Psoas muscle (tissue), 7 donors: ENCODE measurements at regions not wholly inside any gene's neighbourhood (a gene's known extent, or its start where the extent isn't known, plus 50 kb on each side); places are given as distances from the start of the nearest gene placed in this dataset.

Experiments used
- ATAC-seq, 4 donors: fragments of 200-7000 bp; cut with Tn5 transposase; one replicate each; pipeline ENCODE4 v1.9.1; 2020; ENCODE audit warnings: moderate library complexity in 3 of 4, mild to moderate bottlenecking in 2 of 4
- DNase-seq, 2 donors: peaks; one replicate each; pipeline ENCODE4 v3.0.0-alpha.2; 2020
- H3K27ac ChIP-seq: fragments of 200-600 bp; one replicate; pipeline ENCODE4 v1.8.0; 2022
- H3K27me3 ChIP-seq, 3 donors: fragments of 200-600 bp in 1 of 3; one replicate each; pipeline versions ENCODE4 v1.6.1 to v1.8.0; 2013 to 2022; ENCODE audit warnings: low read length in 2 of 3, mild to moderate bottlenecking in 2 of 3, moderate library complexity in 1 of 3; ENCODE audit not compliant: insufficient read depth in 3 of 3
- H3K36me3 ChIP-seq, 2 donors: fragments of 200-600 bp in 1 of 2; one replicate each; pipeline versions ENCODE4 v1.6.1 to v1.8.0; 2013 to 2022; ENCODE audit warnings: low read depth in 1 of 2, mild to moderate bottlenecking in 1 of 2, moderate library complexity in 1 of 2; ENCODE audit not compliant: insufficient read depth in 1 of 2
- H3K4me1 ChIP-seq: fragments of 200-600 bp; one replicate; pipeline ENCODE4 v1.8.0; 2022
- H3K4me3 ChIP-seq: fragments of 200-600 bp; one replicate; pipeline ENCODE4 v1.8.0; 2022; ENCODE audit warnings: mild to moderate bottlenecking
- H3K9me3 ChIP-seq: fragments of 200-600 bp; one replicate; pipeline ENCODE4 v1.8.0; 2022
- WGBS, 3 donors: extraction: QIAGEN DNeasy Blood & Tissue Kit; methylation state at CpG; one replicate each; pipeline versions ENCODE4 v1.1.6 to v1.1.7; 2013; 5-methylcytosine and 5-hydroxymethylcytosine counted together
- intact Hi-C, 2 donors: fragments of 100-400 bp; cut with DNase I; formaldehyde crosslinking; loops; one replicate each; pipeline versions ENCODE4 v1.11.0 to v1.14.2; 2022
- TF ChIP-seq, protein P1 (sequence below): fragments of 200-600 bp; IDR thresholded peaks from one replicate; pipeline ENCODE4 v1.8.0; 2022; ENCODE audit warnings: antibody characterized with exemption
- donor health status: healthy with polysubstance abuse.
- donor health status: DM: no; HTN: no; CAD: no; lungs with moderate emphysema.
- donor health status: Bipolar disorder and iron deficiency.
- donor health status: healthy.
- donor health status: DM: yes; HTN: yes; CAD: no.
- donor health status: DM: no; HTN: no; CAD: no.
- donor health status: DM: yes; HTN: yes; CAD: no.

DNA sequence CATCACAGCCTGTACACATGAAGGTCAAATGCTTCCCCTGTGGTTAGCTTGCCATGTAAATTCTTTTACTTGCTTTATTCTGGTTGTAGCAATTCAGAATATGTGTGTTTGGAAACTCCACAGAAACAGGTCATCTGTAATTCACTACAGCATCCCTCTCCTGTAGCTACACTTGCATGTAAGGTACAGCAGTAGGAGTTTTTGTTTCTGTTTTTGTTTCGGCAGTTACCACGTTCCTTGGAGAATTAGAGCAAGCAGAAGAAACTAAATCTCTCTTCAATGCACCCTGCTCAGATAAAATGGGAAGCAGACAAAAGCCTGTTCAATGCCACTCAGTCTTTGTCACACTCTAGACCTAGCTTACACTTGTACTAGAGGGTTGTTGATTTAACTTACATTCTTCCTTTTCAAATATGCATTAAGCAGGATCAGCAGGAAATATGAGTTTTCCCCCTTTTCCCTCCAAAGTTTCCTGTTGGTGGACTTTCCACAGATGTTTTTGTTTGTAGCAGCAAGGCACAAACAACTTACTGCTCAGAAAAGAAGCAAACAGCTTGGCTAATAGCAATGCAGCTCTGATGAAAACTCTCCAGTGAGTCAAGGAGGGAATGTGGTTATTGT lies 80.9 kb downstream of the YIPF5 start:
- Histone ChIP-seq H3K27me3 (no peaks in the 10 kb centered on the region), H3K9me3 (no peaks in the 10 kb centered on the region), H3K36me3 (no peaks in the 10 kb centered on the region), H3K4me3 (no peak overlapping the region), H3K4me1 (peaks cover 6% of the 10 kb centered on the region), H3K27ac (no peak overlapping the region)
- WGBS, 3 donors: 13 to 32% (median 17%) methylated on average over 2 of the region's 2 CpGs
- DNase-seq (no peak), ATAC-seq (no peak)
- intact Hi-C loops: no loop called here
- TF ChIP-seq, protein P1, sequence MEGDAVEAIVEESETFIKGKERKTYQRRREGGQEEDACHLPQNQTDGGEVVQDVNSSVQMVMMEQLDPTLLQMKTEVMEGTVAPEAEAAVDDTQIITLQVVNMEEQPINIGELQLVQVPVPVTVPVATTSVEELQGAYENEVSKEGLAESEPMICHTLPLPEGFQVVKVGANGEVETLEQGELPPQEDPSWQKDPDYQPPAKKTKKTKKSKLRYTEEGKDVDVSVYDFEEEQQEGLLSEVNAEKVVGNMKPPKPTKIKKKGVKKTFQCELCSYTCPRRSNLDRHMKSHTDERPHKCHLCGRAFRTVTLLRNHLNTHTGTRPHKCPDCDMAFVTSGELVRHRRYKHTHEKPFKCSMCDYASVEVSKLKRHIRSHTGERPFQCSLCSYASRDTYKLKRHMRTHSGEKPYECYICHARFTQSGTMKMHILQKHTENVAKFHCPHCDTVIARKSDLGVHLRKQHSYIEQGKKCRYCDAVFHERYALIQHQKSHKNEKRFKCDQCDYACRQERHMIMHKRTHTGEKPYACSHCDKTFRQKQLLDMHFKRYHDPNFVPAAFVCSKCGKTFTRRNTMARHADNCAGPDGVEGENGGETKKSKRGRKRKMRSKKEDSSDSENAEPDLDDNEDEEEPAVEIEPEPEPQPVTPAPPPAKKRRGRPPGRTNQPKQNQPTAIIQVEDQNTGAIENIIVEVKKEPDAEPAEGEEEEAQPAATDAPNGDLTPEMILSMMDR: no peak

DNA sequence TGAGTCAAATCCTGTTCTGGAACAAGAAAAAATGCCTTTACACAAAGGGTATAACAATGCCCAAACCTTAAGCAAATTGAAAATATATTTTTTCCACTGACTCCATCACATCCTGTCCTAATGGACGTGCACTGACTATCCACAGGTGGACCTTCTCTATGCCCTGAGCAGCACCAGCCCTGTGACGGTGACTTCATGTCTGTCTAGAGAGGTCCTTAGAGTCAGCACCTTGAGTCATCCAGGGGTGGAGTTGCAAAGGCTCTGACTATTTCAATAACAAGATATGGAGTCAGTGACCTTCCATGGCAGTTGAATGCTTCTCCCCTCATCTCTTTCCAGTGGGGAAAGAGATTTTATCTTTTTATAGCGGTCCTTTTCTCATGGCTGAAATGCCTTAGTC lies 78.0 kb downstream of the YIPF5 start:
- no peaks in the 10 kb centered on the region for H3K9me3 ChIP-seq
- H3K27me3 ChIP-seq: no peaks in the 10 kb centered on the region
- H3K36me3 ChIP-seq: no peaks in the 10 kb centered on the region
- no peak overlapping the region for H3K4me3 ChIP-seq
- TF ChIP-seq, protein P1: no peak
- DNase-seq (no peak), ATAC-seq (no peak)
- WGBS, 3 donors: 95 to 99% (median 95%) methylated on average over 3 of the region's 3 CpGs
- intact Hi-C loops: no loop called here
- H3K4me1 ChIP-seq: peaks cover 6% of the 10 kb centered on the region
- no peak overlapping the region for H3K27ac ChIP-seq

DNA sequence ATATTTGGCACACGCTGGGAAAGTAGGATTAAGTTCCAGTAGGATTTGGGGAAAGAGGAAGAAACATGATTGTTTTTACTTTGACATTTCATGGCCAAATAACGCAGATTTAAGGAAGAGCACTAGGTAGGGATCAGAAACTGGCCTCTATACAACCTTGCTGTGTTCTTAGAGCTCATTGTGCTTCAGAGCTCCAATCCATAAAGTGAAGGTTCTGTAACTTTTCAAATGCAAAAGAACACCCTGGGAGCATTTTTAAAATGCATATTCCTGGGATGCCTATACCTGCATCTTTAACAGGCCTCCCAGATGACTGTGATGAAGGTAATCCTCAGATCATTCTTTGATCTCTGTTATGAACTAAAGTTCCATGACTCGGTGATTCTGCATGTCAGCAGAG lies 77.1 kb downstream of the YIPF5 start:
- no peaks in the 10 kb centered on the region for H3K36me3 ChIP-seq
- no peak overlapping the region for H3K27ac ChIP-seq
- intact Hi-C loops: no loop called here
- H3K4me3 ChIP-seq: no peak overlapping the region
- no peaks in the 10 kb centered on the region for H3K9me3 ChIP-seq
- H3K4me1 ChIP-seq: peaks cover 6% of the 10 kb centered on the region
- DNase-seq (no peak), ATAC-seq (no peak)
- TF ChIP-seq, protein P1: no peak
- no peaks in the 10 kb centered on the region for H3K27me3 ChIP-seq
- WGBS, 3 donors: 64 to 76% (median 68%) methylated on average over 3 of the region's 3 CpGs

DNA sequence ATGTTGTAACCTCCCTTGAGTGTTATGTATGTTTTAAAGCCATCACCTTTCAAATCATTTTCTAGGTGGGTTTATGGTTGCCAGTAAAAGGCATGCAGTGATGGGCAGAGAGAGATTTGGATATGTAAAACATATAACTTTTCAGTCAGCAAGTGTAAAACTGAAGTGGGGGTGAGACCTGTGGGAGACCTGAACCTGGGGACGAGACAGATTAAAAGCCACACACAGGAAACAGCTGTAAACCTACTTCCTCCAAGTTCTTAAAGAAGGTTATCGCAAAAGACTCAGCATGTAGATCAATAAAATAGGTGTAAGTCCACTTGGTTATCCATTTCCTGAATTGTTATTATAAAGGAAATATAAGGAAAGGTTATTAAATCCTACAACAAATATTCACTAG lies 76.6 kb downstream of the YIPF5 start:
- H3K27ac ChIP-seq: no peak overlapping the region
- no peak for DNase-seq
- peaks cover 6% of the 10 kb centered on the region for H3K4me1 ChIP-seq
- H3K4me3 ChIP-seq: no peak overlapping the region
- no peaks in the 10 kb centered on the region for H3K9me3 ChIP-seq
- no peaks in the 10 kb centered on the region for H3K27me3 ChIP-seq
- intact Hi-C loops: no loop called here
- 72 to 83% (median 73%) methylated on average over 2 of the region's 2 CpGs for WGBS, 3 donors
- H3K36me3 ChIP-seq: no peaks in the 10 kb centered on the region
- TF ChIP-seq, protein P1: no peak
- no peak for ATAC-seq

DNA sequence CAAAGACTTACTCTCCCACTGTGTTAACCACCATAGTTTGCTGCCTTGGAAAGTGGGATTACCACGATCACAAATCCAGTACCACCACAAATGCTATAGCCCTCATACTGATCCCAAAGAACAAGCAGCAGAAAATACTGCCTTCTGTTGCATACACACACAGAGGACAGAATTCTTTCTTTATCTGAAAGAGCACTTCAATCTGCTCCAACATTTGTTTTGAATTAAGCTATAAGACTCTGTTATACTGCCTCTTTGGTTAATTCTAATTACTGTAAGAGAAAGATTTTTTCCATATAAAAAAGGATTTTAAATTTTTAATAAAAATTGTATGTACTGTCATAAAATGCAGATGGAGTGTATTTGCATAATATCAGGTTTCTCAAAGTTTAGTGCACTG lies 69.8 kb downstream of the YIPF5 start:
- TF ChIP-seq, protein P1: no peak
- no peak for DNase-seq
- no peak overlapping the region for H3K27ac ChIP-seq
- no peak overlapping the region for H3K4me3 ChIP-seq
- H3K9me3 ChIP-seq: no peaks in the 10 kb centered on the region
- ATAC-seq: no peak
- intact Hi-C loops: no loop called here
- no peaks in the 10 kb centered on the region for H3K27me3 ChIP-seq
- no peaks in the 10 kb centered on the region for H3K36me3 ChIP-seq
- WGBS, 3 donors: 89 to 100% (median 93%) methylated on average over 1 of the region's 1 CpG
- no peaks in the 10 kb centered on the region for H3K4me1 ChIP-seq
